Inflammatory macrophage (primary cell): ENCODE measurements at regions not wholly inside any gene's neighbourhood (a gene's known extent, or its start where the extent isn't known, plus 50 kb on each side); places are given as distances from the start of the nearest gene placed in this dataset.
"Not testable (repeated sequence)": the region's sequence is repeated elsewhere in the genome, so short reads cannot be mapped to it uniquely, and the experiment has no call there.

ENCODE experiments used
- DNase-seq, 2 donors: peaks; one replicate each; pipeline ENCODE4 v3.0.0-alpha.2; 2020 to 2022

DNA sequence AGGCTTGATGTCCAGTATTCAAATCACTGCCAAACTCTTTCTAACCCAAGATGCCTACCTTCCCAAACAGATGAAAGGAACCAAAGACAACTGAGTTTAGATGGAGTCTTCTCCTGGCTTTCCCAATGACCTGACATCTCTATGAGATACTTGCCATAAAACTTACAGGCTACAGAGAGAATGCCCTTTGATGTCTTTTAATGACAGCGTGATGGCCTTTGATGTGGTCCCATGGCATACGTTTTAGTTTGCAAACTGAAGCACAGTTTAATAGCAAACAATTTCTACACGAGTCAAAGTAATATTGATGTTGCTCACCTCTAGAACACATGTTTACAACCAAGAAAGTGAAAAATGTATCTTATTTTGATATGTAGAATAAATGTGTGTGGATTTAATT, 73.2 kb downstream of the ZIC4 start:
- no peak for DNase-seq

GRCh38 chr3:147328711-147329110, 77.6 kb downstream of the ZIC4 start:
- no peak for DNase-seq

- DNase-seq = no peak
Observed at GRCh38 chr3:147324356-147324755, 82.0 kb downstream of the ZIC4 start.

DNA sequence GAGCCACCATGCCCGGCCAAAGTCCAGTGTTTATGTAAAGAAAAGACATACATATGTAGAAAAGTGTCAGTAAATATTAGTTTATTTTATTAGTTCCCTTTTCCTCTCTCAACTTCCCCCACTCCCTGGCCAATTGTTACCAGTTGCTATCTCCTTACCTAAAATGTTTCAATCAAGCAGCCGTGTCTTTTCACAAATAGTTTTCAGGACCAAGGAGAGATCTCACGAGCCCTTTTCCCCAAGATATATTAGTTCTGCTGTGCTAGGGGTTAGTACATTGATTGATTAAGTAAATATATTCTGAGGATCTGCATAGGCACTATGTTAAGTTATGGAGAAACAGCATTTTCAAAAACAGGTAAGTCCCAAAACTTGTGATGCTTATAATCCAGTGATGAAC, 87.4 kb downstream of the ZIC4 start:
- DNase-seq = no peak

- DNase-seq = not testable (repeated sequence)
Observed at GRCh38 chr3:147317080-147317479, 89.3 kb downstream of the ZIC4 start.

DNA sequence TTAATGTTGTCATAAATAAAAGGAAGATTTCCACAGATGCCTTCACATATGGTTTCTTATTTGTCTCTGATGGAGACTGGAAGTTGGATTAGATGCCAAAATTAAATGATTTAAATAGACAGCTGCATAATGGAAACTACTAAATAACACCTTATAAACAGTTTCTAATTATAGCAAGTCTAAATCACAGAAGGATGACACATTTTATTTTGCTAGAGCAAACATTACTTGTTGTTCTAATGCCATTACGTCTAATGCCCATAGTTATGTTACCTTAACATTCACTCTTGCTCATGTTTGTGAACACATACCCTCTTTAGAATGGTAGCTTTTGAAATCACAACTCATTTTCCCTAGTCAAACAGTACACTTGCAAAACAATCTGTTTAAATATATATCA, 92.8 kb downstream of the ZIC4 start:
- no peak for DNase-seq

DNA sequence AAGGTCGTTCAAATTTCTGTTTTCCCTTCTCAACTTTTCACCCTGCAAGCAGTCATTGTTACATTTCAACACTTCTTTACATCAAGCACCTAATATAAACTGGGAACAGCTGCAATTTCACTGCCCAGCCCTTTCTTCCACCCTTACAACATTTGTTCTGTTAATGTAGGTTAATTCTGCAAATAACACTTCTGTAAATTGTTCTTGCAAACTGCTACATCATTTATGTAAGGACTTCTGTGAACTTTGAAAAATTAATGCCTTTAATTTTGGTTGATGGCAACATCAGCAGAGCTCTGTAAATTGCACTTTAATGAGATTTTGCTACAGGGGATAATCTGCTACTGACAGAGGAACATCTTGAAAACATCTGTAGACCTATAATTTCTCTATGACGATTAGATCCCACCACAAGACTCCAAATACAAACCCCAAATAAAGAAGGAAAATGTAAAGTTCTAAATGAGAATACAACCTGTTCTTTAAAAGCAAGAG, 93.5 kb downstream of the ZIC4 start:
- DNase-seq = no peak

- DNase-seq = no peak
Observed at GRCh38 chr3:147311716-147312115, 94.6 kb downstream of the ZIC4 start.

GRCh38 chr3:147305533-147306250, 100.7 kb downstream of the ZIC4 start:
- DNase-seq = no peak

DNA sequence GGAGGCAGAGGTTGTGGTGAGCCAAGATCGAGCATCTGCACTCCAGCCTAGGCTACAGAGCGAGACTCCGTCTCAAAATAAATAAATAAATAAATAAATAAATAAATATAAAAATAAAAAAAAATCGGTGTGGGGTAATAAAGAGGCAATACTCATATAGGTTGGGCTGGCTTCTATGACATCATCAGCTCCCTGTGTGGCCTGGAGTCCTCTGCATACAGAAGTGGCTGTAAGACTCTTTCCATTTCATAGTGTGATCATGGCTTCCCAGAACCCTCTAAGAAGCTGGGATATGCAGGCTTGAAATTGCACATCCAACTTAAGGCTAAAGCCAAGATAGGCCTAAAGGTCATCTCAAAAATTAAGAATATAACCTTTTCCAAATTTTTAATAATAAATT, 101.6 kb downstream of the ZIC4 start:
- DNase-seq = no peak

- no peak for DNase-seq
Observed at GRCh38 chr3:147301781-147302180, 104.6 kb downstream of the ZIC4 start.

GRCh38 chr3:147299656-147300055, 106.7 kb downstream of the ZIC4 start:
- DNase-seq = no peak

GRCh38 chr3:147298511-147298982, 107.8 kb downstream of the ZIC4 start:
- DNase-seq = no peak

DNA sequence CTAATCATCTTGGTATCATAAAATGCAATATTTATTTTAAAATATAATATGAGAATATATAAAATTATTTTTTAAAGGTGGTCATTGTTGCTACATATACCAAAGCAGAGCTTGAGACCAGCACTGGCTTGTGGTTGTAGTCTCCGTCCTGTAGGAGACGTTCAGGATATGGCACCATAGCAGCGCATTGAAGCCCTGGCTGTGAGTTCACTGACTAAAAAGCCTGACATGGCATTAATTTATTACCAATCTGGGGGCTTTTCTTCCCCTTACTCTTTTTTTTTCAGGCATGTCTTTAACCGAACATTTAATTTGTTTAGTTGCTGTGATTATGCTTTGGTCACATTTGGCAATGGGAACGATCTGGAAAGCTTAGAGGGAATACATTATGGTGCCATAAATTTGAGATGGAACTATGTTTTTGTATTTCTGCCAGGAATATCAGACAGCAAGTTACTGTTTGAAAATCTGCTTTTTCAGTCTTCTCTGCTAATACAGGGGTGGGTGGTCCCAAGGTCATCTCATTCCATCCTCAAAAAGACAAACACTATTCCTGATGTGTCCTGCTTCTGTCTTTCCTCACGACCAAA, 108.5 kb downstream of the ZIC4 start:
- no peak for DNase-seq

DNA sequence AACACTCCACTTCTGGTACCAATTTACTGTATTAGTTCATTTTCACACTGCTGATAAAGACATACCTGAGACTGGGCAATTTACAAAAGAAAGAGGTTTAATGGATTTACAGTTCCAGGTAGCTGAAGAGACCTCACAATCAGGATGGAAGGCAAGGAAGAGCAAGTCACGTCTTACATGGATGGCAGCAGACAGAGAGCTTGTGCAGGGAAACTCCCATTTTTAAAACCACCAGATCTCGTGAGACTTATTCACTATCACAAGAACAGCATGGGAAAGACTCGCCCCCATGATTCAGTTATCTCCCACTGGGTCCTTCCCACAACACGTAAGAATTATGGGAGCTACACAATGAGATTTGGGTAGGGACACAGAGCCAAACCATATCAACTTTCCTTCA, 119.0 kb downstream of the ZIC4 start:
- not testable (repeated sequence) for DNase-seq

DNA sequence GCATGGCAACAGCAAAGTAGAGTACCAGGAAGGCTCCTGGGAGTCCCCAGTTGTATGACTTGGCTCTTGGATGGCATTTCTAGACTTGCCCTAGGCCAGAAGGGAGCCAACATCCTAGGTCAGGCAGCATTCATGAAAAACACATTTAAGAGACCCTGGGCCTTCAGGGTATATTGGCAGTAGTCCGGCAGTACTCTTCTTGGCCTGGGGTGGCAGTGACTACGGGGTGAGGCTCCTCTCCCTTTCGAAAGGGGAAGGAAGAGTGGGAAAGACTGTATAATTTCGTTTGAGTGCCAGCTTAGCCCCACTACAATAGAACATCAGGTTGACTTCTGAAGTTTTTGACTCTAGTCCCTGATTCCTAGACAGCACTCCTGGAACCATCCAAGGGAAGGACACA, 136.4 kb downstream of the ZIC4 start:
- no peak for DNase-seq

GRCh38 chr3:147267434-147267833, 138.9 kb downstream of the ZIC4 start:
- DNase-seq = no peak

GRCh38 chr3:147257944-147258343, 148.4 kb downstream of the ZIC4 start:
- no peak for DNase-seq

GRCh38 chr3:147256739-147257138, 149.6 kb downstream of the ZIC4 start:
- DNase-seq = no peak

GRCh38 chr3:147246906-147247305, 159.4 kb downstream of the ZIC4 start:
- DNase-seq = no peak

DNA sequence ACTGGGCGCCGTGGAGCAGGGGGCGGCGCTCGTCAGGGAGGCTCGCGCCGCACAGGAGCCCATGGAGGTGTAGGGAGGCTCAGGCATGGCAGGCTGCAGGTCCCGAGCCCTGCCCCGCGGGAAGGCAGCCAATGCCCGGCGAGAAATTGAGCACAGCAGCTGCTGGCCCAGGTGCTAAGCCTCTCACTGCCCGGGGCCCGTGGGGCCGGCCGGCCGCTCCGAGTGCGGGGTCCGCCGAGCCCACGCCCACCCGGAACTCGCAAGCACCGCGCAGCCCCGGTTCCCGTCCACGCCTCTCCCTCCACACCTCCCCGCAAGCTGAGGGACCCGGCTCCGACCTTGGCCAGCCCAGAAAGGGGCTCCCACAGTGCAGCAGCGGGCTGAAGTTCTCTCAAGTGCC, 160.7 kb downstream of the ZIC4 start:
- not testable (repeated sequence) for DNase-seq

GRCh38 chr3:147245022-147245421, 161.3 kb downstream of the ZIC4 start:
- not testable (repeated sequence) for DNase-seq

DNA sequence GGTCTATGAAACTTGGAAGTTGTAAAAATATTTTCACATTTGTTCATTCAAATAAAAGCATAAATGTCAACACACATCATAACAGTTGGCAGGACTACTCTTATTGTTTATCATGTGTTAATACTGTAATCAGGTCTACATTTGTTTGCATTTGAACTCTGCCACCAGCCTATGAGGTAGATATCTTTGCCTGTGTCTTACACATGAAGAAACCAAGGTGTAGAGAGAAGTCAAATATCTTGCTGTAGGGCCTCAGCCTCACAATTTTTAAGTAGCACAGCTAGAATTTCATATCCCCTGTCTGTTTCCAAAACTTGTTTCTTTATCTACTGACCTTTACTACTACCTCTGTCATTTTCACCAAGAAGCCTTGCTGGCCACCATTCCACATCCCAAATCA, 161.9 kb downstream of the ZIC4 start:
- DNase-seq = no peak

GRCh38 chr3:147240581-147240980, 165.8 kb downstream of the ZIC4 start:
- DNase-seq = no peak
